HG02981 (cell line): ENCODE measurements at regions not wholly inside any gene's neighbourhood (a gene's known extent, or its start where the extent isn't known, plus 50 kb on each side); places are given as distances from the start of the nearest gene placed in this dataset.

Experiments
- ATAC-seq: cut with Tn5 transposase; IDR thresholded peaks from one replicate; pipeline ENCODE4 v1.9.1; 2021; ENCODE audit warnings: mild to moderate bottlenecking, moderate library complexity; ENCODE audit not compliant: unreplicated experiment

- no peak for ATAC-seq
Measured at GRCh38 chr4:60250657-60251056, 949.5 kb upstream of the ADGRL3 start.

GRCh38 chr4:60259781-60260180, 940.3 kb upstream of the ADGRL3 start:
- ATAC-seq, result no peak

- no peak for ATAC-seq
Measured at GRCh38 chr4:60266505-60266904, 933.6 kb upstream of the ADGRL3 start.

GRCh38 chr4:60296386-60296785, 903.7 kb upstream of the ADGRL3 start:
- ATAC-seq, result no peak

DNA sequence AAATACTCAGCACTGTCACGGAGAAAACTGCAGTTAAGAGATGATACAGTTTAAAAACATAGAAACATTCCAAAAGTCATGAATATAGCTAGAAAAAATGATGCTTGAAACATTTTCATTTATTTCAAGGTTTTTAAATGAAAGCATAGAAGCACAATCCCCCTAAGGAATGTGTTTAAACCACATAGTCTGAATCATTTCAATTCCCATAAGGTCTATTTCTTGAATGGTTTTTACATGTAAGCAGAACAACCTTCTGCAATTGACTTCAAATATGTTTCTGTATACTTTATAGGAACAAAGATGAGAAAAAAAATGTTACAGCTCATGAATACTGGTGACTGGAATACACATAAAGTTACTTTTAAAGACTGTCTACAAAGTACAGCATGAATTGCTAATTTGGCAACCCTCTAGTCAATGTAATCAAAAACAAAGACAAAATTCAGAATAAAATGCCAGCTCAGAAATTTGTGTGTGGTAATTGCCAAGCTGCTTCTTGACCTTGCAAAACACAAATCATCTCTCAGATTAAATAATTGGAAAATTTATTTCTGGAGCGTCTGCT, 886.4 kb upstream of the ADGRL3 start:
- ATAC-seq, result no peak

DNA sequence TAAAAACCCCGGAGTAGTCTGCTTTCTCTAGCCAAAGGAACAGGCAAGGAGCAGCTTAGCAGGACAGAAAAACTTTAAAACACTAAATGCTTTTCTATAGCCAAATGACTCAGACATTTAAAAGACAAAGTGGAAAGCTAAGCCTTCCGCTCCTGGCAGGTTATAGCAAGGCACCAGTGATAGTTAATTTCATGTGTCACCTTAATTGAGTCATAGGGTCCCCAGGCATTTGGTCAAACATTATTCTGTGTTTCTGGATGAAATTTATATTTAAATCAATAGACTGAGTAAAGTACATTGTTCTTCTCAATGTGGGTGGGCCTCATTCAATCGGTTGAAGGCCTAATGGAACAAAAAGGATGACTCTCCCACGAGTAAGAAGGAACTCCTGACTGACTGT, 885.7 kb upstream of the ADGRL3 start:
- ATAC-seq, result no peak

- no peak for ATAC-seq
Measured at GRCh38 chr4:60315586-60315985, 884.5 kb upstream of the ADGRL3 start.

- no peak for ATAC-seq
Measured at GRCh38 chr4:60326735-60327134, 873.4 kb upstream of the ADGRL3 start.

DNA sequence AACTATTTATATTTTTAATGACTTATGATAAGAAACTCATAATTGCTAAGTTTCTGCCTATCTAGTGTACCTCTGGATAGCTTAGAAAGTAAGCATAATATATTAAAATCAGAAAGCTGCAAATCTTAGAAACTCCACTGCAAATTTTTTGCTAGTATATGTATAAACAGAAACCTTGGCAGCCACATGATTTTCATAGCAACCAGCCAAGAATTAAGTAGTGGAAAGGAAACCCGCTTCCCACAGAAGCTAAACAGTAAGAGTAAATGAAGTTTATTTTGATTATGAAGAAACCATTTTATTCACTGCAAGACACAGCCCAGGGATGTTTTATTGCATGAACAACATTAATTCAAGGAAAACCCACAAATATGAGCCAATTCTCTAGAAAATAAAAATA, 872.5 kb upstream of the ADGRL3 start:
- ATAC-seq, result no peak

DNA sequence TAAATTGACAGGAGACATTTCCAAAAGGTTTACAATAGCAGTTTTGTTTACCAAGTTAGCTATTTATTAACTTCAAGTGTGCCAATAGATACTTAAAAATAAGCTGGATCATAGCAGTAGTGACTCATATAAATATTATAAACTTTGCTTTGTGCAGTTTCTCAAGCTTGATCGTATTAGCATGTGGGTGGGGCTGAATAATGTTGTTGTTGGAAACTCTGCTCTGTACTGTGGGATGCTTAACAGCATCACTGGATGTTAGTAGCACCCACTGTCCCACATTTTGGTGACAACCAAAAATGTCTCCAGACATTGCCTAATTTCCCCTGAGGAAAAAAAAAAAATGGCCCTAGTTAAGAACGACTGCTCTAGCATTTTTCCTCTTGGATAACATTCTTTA, 855.2 kb upstream of the ADGRL3 start:
- ATAC-seq, result no peak

DNA sequence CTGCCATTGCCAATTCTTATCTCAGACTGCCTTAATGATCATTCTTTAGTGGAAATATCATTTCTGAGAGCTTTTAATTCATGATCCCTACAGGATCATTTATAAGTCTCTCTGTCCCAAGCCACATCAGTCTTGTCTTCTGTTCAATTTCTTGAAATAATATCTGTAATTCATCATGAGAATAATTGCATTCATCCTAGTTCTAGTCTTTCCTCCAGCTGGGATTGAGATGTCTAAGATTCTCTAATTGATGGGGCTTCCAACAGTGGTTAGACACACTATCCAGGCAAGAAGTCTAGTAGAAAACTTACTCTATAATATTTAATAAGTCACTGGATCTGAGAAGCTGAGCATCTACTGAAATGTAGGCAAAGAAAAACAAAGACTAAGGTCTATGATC, 854.7 kb upstream of the ADGRL3 start:
- ATAC-seq, result no peak

GRCh38 chr4:60359746-60360367, 840.3 kb upstream of the ADGRL3 start:
- ATAC-seq, result no peak

DNA sequence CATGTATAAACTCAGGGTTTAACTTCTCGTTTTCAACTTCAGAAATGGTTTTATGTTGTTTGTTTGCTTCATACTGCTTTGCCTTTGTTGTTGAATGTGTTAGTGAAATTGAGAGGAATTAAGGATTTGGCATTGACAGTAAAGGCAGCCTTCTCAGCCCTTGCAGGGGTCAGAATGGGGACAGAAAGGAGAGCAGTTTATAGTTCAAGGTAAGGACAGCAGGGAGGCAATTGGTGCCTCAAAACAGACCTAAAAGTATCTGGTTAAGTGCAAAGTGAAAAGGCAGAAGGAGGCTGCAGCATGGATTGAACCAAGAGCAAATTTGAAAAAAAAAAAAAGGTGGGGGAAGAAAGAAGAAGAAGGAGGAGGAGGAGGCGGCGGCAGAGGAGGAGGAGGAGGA, 835.0 kb upstream of the ADGRL3 start:
- no peak for ATAC-seq

GRCh38 chr4:60366661-60367060, 833.5 kb upstream of the ADGRL3 start:
- no peak for ATAC-seq

DNA sequence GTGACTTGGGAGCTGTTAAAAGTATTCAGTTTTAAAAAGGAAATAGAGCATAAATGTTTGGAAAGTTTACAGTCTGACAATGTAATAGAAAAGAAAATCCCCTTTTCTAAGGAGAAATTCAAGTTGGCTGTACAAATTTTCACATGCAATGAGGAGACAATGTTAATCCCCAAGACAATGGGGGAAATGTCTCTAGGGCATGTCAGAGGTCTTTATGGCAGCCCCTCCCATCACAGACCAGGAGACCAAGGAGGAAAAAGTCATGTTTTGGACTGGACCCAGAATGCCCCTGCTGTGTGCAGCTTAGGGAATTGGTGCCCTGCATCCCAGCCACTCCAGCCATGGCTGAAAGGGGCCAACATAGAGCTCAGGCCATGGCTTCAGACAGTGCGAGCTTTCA, 831.1 kb upstream of the ADGRL3 start:
- no peak for ATAC-seq

DNA sequence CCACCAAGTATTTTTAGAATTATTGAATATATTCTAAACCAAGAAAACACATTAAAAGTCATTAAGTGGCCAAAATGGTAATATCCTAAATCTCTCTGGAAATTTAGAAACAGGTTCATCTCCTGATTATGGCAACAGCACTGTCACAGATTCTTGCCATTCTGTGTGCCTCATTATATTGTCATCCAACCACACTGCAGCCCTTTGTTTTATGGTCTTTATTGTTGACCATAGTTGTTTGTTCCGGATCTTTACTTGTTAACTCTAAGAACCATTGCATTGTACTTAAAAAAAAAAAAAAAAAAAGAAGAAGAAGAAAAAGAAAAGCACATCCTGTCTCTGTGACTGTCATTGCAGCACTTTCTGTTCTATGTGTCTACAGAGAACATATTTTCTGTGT, 822.1 kb upstream of the ADGRL3 start:
- ATAC-seq, result no peak

- ATAC-seq, result no peak
Measured at GRCh38 chr4:60384516-60384915, 815.6 kb upstream of the ADGRL3 start.

DNA sequence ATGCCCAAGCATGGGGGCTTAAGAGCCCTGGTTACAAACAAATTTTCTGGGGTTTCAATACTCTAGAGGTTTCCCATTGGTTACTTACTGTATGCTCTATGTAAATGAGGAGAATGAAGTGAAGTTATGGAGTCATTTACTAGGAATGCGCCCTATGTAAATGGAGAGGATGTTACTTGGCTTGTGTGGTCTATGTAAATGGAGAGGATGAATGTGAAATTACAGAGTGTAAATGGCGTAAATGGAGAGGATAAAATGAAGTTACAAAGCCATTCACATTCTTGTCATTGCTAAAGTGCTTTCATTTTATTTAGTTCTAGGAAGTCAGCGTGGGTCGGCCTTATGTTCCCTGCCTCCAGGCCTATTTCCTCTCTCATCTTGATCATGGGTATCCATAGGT, 810.5 kb upstream of the ADGRL3 start:
- no peak for ATAC-seq

DNA sequence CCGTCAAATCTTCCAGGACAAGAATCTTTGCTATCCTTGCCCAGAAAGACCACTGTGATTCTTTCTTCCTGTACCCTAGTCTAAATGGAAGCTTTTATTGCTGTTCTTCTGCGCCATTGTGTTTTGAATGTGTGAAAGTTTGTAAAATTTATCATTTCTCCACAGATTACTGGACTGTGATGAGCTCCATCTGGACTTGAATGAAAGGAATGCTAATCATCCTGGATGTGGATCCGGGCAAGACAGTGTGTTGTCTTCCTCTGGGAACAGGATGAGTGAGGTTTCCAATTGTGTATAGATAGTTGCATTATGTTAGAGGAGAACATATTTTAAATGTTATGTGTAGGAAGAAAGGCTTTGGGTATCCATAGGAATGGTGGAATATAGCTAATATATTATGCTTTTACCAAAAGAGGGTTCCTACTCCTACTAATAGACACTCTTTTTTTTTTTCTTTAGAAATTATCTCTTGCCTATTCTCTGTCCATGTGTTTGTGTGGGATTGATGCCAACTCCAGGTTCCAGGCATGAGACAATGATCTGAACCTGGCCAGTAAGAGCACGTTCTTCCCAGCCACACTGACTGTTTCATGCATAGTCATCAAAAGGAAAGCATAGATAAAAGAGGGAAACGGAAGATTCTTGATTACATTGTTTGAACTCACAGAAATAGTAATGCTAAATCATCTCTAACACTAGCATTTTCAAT, 803.6 kb upstream of the ADGRL3 start:
- no peak for ATAC-seq

DNA sequence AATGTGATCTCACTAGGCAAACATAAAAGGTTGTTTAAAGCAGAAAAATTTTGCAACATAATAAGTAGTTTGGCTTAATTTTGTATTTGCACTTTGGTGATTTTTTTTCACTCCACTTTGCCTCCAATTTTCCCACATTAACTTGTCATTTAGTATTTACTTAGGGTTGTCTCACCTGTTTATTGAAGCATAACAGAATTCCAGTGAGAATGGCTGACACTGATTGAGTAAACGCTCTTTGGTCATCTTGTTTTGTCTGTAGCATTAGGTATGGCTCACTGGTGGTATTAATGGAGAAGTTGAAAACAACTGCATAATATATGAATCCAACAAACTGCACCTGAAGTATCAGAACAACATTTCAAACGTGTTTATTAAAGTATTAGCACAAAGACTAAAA, 799.5 kb upstream of the ADGRL3 start:
- no peak for ATAC-seq

- no peak for ATAC-seq
Measured at GRCh38 chr4:60404027-60404426, 796.1 kb upstream of the ADGRL3 start.

DNA sequence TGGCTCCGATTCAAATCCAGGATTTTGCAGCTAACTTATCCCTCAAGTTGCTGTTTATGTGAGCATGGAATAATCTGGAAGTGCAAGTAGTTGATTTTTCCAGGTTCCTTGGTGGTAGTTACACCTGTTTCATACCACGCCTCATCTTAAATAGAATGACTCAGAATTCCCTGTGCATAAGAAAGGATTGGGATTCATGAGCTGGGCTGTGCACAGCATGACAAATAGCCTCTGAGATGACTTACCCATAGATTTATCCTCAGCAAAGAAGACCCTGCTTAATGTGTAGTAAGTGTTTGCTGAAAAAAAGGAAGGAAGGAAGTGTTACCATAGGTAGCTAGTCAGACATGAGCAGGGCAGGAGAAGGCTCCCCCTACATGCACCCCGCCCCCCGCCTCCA, 777.7 kb upstream of the ADGRL3 start:
- ATAC-seq, result no peak
